Karpas-422 (cell line): ENCODE measurements at regions not wholly inside any gene's neighbourhood (a gene's known extent, or its start where the extent isn't known, plus 50 kb on each side); places are given as distances from the start of the nearest gene placed in this dataset.
A peak's percentile ranks its signal among the peaks of the same experiment; 100 is the strongest.

ENCODE experiments used
- DNase-seq: peaks from one replicate; pipeline ENCODE4 v3.0.0-alpha.2; 2015
- H2AFZ ChIP-seq: fragments of 200-600 bp; sonication (generic); 2 replicates; pipeline ENCODE4 v1.6.1; 2014; ENCODE audit warnings: antibody characterized with exemption, low read length, mixed read lengths
- H3K27ac ChIP-seq: fragments of 200-600 bp; sonication (generic); 2 replicates; pipeline ENCODE4 v1.5.1; 2014; ENCODE audit warnings: mild to moderate bottlenecking, low read length, moderate library complexity
- H3K27me3 ChIP-seq: fragments of 200-600 bp; sonication (generic); 2 replicates; pipeline ENCODE4 v1.6.1; 2014; ENCODE audit warnings: low read length, mixed read lengths
- H3K36me3 ChIP-seq: fragments of 200-600 bp; sonication (generic); 2 replicates; pipeline ENCODE4 v1.6.1; 2014; ENCODE audit warnings: low read length, mixed read lengths; ENCODE audit not compliant: insufficient read depth
- H3K4me1 ChIP-seq: fragments of 200-600 bp; sonication (generic); 2 replicates; pipeline ENCODE4 v1.6.1; 2014; ENCODE audit warnings: mild to moderate bottlenecking, low read length, mixed read lengths
- H3K4me2 ChIP-seq: fragments of 200-600 bp; sonication (generic); 2 replicates; pipeline ENCODE4 v1.6.1; 2014; ENCODE audit warnings: low read length, low read depth, mild to moderate bottlenecking; ENCODE audit not compliant: poor library complexity, severe bottlenecking
- H3K4me3 ChIP-seq: fragments of 200-600 bp; sonication (generic); 2 replicates; pipeline ENCODE4 v1.5.1; 2014; ENCODE audit warnings: mild to moderate bottlenecking, antibody characterized with exemption, low read length, mixed read lengths
- H3K79me2 ChIP-seq: fragments of 200-600 bp; sonication (generic); 2 replicates; pipeline ENCODE4 v1.6.1; 2014; ENCODE audit warnings: mild to moderate bottlenecking, low read length, mixed read lengths
- H3K9ac ChIP-seq: fragments of 200-600 bp; sonication (generic); 2 replicates; pipeline ENCODE4 v1.6.0; 2014; ENCODE audit warnings: low read length
- H3K9me2 ChIP-seq: fragments of 200-600 bp; sonication (generic), shearing (Covaris generic); replicated peaks from 2 replicates; pipeline ENCODE4 v1.6.0; 2014; ENCODE audit warnings: mild to moderate bottlenecking, low read length, moderate library complexity; ENCODE audit not compliant: insufficient read depth
- H3K9me3 ChIP-seq: fragments of 300-700, 200-600 bp; sonication (generic); 2 replicates; pipeline ENCODE4 v1.6.1; 2014; ENCODE audit warnings: low read length, mixed read lengths
- H4K20me1 ChIP-seq: fragments of 200-600 bp; sonication (generic); 2 replicates; pipeline ENCODE4 v1.6.1; 2014; ENCODE audit warnings: mild to moderate bottlenecking, antibody characterized with exemption, low read length, low read depth; ENCODE audit not compliant: insufficient read depth

- peak; percentile 84 for DNase-seq
- Histone ChIP-seq H3K27me3 (no peaks in the 10 kb centered on the region), H4K20me1 (no peaks in the 10 kb centered on the region), H3K4me3 (peak overlapping the region; percentile 66), H3K36me3 (no peaks in the 10 kb centered on the region), H3K4me1 (peaks cover 16% of the 10 kb centered on the region), H3K4me2 (peak overlapping the region; percentile 74), H3K9me3 (no peaks in the 10 kb centered on the region), H3K27ac (no peak overlapping the region), H3K9ac (peak overlapping the region; percentile 50; the same call in 1 of the 2 replicates), H3K9me2 (no peaks in the 10 kb centered on the region), H2AFZ (peak overlapping the region; percentile 71; the same call in 1 of the 2 replicates), H3K79me2 (no peaks in the 10 kb centered on the region)
These were observed 63.7 kb upstream of the CD2AP start for GRCh38 chr6:47413752-47414422.

DNA sequence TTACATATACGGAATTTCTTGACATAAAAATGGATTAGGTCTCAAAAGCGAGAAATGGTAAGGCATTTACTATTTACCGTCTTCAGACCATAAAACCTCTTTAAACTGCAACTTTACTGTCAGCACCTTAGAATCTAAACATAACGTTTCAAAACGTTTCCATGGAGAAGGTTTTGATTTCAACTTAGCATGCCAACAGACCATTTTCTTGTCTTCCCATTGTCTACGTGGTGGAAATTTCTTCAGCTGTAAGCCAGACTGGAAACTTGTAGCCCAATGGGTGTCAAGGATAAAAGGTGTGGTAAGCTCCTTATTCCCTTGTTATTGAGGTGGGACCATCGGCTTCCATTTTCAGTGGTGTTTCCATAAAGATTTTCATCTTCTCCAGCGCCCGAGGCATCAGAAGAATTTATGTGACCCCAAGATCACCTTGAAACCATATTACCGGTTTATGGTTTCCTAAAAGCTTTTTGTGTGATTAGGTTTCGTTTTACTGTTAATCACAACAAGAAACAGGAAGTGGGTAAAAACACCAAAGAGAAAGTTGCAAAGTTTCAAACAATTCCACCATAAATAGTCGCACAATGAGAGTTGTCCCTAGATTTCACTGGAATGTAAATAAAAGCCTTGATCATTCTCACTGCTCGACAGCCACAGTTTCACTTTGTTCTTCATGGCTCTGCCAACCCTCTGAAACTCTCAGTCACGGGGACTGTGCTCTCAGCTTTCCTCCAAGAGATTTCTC lies 63.0 kb upstream of the CD2AP start:
- peaks cover 16% of the 10 kb centered on the region for H3K4me1 ChIP-seq
- H3K27ac ChIP-seq: no peak overlapping the region
- no peaks in the 10 kb centered on the region for H3K9me2 ChIP-seq
- H3K27me3 ChIP-seq: no peaks in the 10 kb centered on the region
- H3K4me3 ChIP-seq: peak overlapping the region; percentile 66
- H3K9me3 ChIP-seq: no peaks in the 10 kb centered on the region
- H3K36me3 ChIP-seq: no peaks in the 10 kb centered on the region
- peak overlapping the region; percentile 50 for H3K9ac ChIP-seq
- DNase-seq: peak; percentile 54
- peak overlapping the region; percentile 74 for H3K4me2 ChIP-seq
- H4K20me1 ChIP-seq: no peaks in the 10 kb centered on the region
- H2AFZ ChIP-seq: peak overlapping the region; percentile 71
- no peaks in the 10 kb centered on the region for H3K79me2 ChIP-seq

GRCh38 chr6:47416396-47417345 lies 60.9 kb upstream of the CD2AP start:
- Histone ChIP-seq H3K4me1 (peaks cover 16% of the 10 kb centered on the region), H3K9me3 (no peaks in the 10 kb centered on the region), H3K4me3 (no peak overlapping the region), H3K79me2 (no peaks in the 10 kb centered on the region), H3K4me2 (no peak overlapping the region), H3K9ac (no peak overlapping the region), H3K27me3 (no peaks in the 10 kb centered on the region), H3K9me2 (no peaks in the 10 kb centered on the region), H3K27ac (no peak overlapping the region), H3K36me3 (no peaks in the 10 kb centered on the region), H2AFZ (no peak overlapping the region), H4K20me1 (no peaks in the 10 kb centered on the region)
- DNase-seq: no peak

GRCh38 chr6:47419621-47420020 lies 58.0 kb upstream of the CD2AP start:
- H3K9ac ChIP-seq: no peak overlapping the region
- H3K9me2 ChIP-seq: no peaks in the 10 kb centered on the region
- H3K4me2 ChIP-seq: no peak overlapping the region
- H3K4me1 ChIP-seq: peaks cover 10% of the 10 kb centered on the region
- H2AFZ ChIP-seq: no peak overlapping the region
- H3K4me3 ChIP-seq: no peak overlapping the region
- H3K27ac ChIP-seq: no peak overlapping the region
- no peaks in the 10 kb centered on the region for H4K20me1 ChIP-seq
- H3K36me3 ChIP-seq: no peaks in the 10 kb centered on the region
- H3K9me3 ChIP-seq: no peaks in the 10 kb centered on the region
- no peak for DNase-seq
- H3K27me3 ChIP-seq: no peaks in the 10 kb centered on the region
- no peaks in the 10 kb centered on the region for H3K79me2 ChIP-seq

GRCh38 chr6:47420394-47421371 lies 56.9 kb upstream of the CD2AP start:
- Histone ChIP-seq H3K4me2 (no peak overlapping the region), H3K36me3 (no peaks in the 10 kb centered on the region), H2AFZ (no peak overlapping the region), H3K27me3 (no peaks in the 10 kb centered on the region), H3K9ac (no peak overlapping the region), H3K79me2 (no peaks in the 10 kb centered on the region), H4K20me1 (no peaks in the 10 kb centered on the region), H3K27ac (no peak overlapping the region), H3K4me1 (0 out of 2 replicates have a peak, but pooled peaks cover 3% of the 10 kb centered on the region), H3K9me3 (no peaks in the 10 kb centered on the region), H3K4me3 (no peak overlapping the region), H3K9me2 (no peaks in the 10 kb centered on the region)
- DNase-seq: no peak

DNA sequence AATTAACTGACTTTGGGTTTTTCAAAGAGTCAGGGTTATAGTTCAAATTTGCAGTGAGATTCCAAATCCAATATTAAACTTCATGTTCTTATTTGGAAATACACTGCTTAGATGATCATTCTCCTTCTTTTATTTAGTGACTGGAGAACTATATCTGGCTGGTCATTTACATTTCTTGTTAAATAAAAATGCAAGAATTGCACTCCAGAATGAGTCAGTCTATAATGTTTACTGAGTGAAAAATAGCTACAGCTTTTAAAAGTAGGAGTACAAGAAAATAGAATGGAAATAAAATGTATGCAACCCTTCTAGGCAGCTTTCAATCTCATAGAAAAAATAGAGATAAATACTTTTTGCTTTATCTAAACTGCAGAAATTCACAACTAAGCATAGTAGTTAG lies 54.5 kb upstream of the CD2AP start:
- no peak overlapping the region for H3K4me3 ChIP-seq
- H3K4me1 ChIP-seq: 0 out of 2 replicates have a peak, but pooled peaks cover 3% of the 10 kb centered on the region

DNA sequence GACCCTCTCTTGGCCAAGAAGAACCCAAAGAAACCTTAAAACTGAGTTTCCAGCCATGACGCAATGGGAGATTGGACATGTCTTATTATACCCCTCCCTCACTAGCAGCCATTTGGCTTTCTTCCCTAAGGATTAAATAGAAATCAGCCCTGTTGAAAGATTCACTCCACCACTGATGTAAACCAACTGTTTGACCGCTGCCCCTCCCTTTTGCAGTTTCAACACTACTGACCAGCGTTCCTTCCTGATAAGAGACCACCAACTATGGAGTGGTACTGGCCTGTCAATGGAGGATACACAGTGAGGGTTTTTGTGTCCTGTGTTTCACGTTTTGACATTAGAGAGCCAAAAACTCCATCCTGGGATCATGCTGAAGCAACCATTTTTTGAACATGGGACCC lies 53.2 kb upstream of the CD2AP start:
- Histone ChIP-seq H3K9me2 (no peaks in the 10 kb centered on the region), H3K27me3 (no peaks in the 10 kb centered on the region), H3K4me3 (no peak overlapping the region), H2AFZ (no peak overlapping the region), H3K4me2 (no peak overlapping the region), H3K79me2 (no peaks in the 10 kb centered on the region), H3K9ac (no peak overlapping the region), H3K4me1 (peaks cover 10% of the 10 kb centered on the region), H3K36me3 (no peaks in the 10 kb centered on the region), H3K27ac (no peak overlapping the region), H3K9me3 (no peaks in the 10 kb centered on the region), H4K20me1 (no peaks in the 10 kb centered on the region)
- no peak for DNase-seq

More for the DNA sequence above, 54.5 kb upstream of the CD2AP start:
- H3K4me2 ChIP-seq: no peak overlapping the region
- H3K9me2 ChIP-seq: no peaks in the 10 kb centered on the region
- H4K20me1 ChIP-seq: no peaks in the 10 kb centered on the region
- no peak for DNase-seq
- H3K9me3 ChIP-seq: no peaks in the 10 kb centered on the region
- no peak overlapping the region for H2AFZ ChIP-seq
- H3K9ac ChIP-seq: no peak overlapping the region
- H3K79me2 ChIP-seq: no peaks in the 10 kb centered on the region
- no peaks in the 10 kb centered on the region for H3K27me3 ChIP-seq
- no peak overlapping the region for H3K27ac ChIP-seq
- no peaks in the 10 kb centered on the region for H3K36me3 ChIP-seq
